Dendritic cell treated with granulocyte-macrophage colony-stimulating factor and Interleukin-4, amounts not matched to agents 40 ng/mL and 50 ng/mL, for 4 days (primary cell): ENCODE measurements at regions not wholly inside any gene's neighbourhood (a gene's known extent, or its start where the extent isn't known, plus 50 kb on each side); places are given as distances from the start of the nearest gene placed in this dataset.
"Not testable (repeated sequence)": the region's sequence is repeated elsewhere in the genome, so short reads cannot be mapped to it uniquely, and the experiment has no call there.

Experiments
- H3K27ac Mint-ChIP-seq: one replicate; pipeline ENCODE4 v1.8.0; 2022; ENCODE audit warnings: mild to moderate bottlenecking, mixed read lengths
- H3K27me3 Mint-ChIP-seq: one replicate; pipeline ENCODE4 v1.8.0; 2022; ENCODE audit warnings: mild to moderate bottlenecking, mixed read lengths
- H3K36me3 Mint-ChIP-seq: one replicate; pipeline ENCODE4 v1.8.0; 2022; ENCODE audit warnings: low read depth, mixed read lengths
- H3K4me1 Mint-ChIP-seq: one replicate; pipeline ENCODE4 v1.8.0; 2022; ENCODE audit warnings: low read depth, mixed read lengths
- H3K4me3 Mint-ChIP-seq: one replicate; pipeline ENCODE4 v1.8.0; 2022; ENCODE audit warnings: mild to moderate bottlenecking, moderate library complexity, mixed read lengths
- H3K9me3 Mint-ChIP-seq: one replicate; pipeline ENCODE4 v1.8.0; 2022; ENCODE audit warnings: mixed read lengths
- intact Hi-C: fragments of 100-400 bp; cut with micrococcal nuclease; formaldehyde crosslinking; loops from one replicate; pipeline ENCODE4 v1.15.0; 2022

DNA sequence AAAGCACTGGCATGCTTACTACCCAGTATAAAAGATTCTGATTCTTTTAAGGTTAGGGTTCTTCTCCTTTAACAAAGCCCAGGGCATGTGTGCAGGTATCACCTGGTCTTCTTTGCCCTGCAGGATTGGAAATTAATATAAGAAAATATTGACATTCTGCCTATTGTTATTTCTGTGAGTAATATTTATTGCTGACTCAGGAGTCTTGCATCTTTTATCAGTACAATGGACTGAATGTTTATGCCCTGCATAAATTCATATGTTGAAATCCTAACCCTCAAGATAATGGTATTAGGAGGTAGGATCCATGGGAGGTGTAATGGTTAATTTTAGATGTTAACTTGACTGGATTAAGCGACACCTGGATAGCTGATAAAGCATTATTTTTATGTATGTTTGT lies 189.0 kb downstream of the LRRC70 start:
- Mint-ChIP-seq H3K9me3 (no peaks in the 10 kb centered on the region), H3K27me3 (no peaks in the 10 kb centered on the region), H3K4me1 (no peaks in the 10 kb centered on the region), H3K4me3 (no peak overlapping the region), H3K36me3 (no peaks in the 10 kb centered on the region), H3K27ac (no peak overlapping the region)
- intact Hi-C loops: no loop called here

DNA sequence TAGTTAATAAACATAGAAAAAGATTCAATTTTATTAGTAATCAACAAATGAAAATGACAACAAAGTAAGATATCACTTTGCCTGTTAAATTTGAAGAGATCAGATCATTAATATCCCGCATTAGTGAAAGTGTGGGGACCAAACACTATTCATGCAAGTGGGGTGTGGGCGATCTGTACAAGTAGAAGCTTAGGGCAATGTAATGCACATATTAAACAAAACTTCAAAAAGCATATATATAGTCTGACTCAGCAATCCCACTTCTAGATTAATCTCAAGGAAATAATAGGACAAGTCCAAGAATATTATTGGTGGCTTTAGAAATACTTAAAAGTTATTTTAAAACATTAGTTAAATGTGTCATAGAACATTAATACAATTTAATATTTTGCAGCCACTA lies 188.5 kb downstream of the LRRC70 start:
- no peaks in the 10 kb centered on the region for H3K9me3 Mint-ChIP-seq
- no peaks in the 10 kb centered on the region for H3K36me3 Mint-ChIP-seq
- no peaks in the 10 kb centered on the region for H3K27me3 Mint-ChIP-seq
- intact Hi-C loops: no loop called here
- no peaks in the 10 kb centered on the region for H3K4me1 Mint-ChIP-seq
- H3K4me3 Mint-ChIP-seq: no peak overlapping the region
- H3K27ac Mint-ChIP-seq: no peak overlapping the region

DNA sequence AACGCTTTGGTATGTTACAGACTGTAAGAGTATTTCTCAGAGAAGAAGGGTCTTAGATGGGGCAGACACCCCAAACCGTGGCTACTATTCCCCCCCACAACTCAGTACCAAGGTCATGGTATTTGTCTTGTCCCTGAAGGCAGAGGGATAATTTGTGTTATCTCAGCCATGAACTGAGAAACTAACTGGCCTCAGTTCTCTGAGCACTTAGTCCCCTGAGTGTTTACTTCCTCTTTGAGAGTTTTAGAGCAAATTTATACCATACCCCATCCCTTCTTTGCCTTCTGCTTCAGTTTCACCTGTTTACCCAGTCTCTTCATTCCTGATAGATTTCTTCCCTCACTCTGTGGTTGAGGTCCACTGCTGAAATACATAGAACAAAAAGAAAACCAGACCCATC lies 183.9 kb downstream of the LRRC70 start:
- no peaks in the 10 kb centered on the region for H3K27me3 Mint-ChIP-seq
- no peak overlapping the region for H3K4me3 Mint-ChIP-seq
- no peaks in the 10 kb centered on the region for H3K36me3 Mint-ChIP-seq
- no peak overlapping the region for H3K27ac Mint-ChIP-seq
- no peaks in the 10 kb centered on the region for H3K9me3 Mint-ChIP-seq
- intact Hi-C loops: no loop called here
- no peaks in the 10 kb centered on the region for H3K4me1 Mint-ChIP-seq

DNA sequence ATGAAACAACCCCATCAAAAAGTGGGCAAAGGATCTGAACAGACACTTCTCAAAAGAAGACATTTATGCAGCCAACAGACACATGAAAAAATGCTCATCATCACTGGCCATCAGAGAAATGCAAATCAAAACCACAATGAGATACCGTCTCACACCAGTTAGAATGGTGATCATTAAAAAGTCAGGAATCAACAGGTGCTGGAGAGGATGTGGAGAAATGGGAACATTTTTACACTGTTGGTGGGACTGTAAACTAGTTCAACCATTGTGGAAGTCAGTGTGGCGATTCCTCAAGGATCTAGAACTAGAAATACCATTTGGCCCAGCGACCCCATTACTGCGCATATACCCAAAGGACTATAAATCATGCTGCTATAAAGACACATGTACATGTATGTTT lies 179.1 kb downstream of the LRRC70 start:
- H3K36me3 Mint-ChIP-seq, H3K27ac Mint-ChIP-seq, intact Hi-C loops, H3K27me3 Mint-ChIP-seq, H3K4me1 Mint-ChIP-seq, H3K4me3 Mint-ChIP-seq: not testable (repeated sequence)
- H3K9me3 Mint-ChIP-seq: peaks cover 11% of the 10 kb centered on the region

DNA sequence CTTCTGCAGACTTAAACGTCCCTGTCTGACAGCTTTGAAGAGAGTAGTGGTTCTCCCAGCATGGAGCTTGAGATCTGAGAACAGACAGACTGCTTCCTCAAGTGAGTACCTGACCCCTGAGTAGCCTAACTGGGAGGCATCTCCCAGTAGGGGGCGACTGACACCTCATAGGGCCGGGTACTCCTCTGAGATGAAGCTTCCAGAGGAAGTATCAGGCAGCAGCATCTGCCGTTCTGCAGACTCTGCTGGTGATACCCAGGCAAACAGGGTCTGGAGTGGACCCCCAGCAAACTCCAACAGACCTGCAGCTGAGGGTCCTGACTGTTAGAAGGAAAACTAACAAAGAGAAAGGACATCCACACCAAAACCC lies 174.4 kb downstream of the LRRC70 start:
- H3K27ac Mint-ChIP-seq, H3K27me3 Mint-ChIP-seq, H3K4me3 Mint-ChIP-seq, intact Hi-C loops, H3K36me3 Mint-ChIP-seq, H3K4me1 Mint-ChIP-seq: not testable (repeated sequence)
- peaks cover 16% of the 10 kb centered on the region for H3K9me3 Mint-ChIP-seq

DNA sequence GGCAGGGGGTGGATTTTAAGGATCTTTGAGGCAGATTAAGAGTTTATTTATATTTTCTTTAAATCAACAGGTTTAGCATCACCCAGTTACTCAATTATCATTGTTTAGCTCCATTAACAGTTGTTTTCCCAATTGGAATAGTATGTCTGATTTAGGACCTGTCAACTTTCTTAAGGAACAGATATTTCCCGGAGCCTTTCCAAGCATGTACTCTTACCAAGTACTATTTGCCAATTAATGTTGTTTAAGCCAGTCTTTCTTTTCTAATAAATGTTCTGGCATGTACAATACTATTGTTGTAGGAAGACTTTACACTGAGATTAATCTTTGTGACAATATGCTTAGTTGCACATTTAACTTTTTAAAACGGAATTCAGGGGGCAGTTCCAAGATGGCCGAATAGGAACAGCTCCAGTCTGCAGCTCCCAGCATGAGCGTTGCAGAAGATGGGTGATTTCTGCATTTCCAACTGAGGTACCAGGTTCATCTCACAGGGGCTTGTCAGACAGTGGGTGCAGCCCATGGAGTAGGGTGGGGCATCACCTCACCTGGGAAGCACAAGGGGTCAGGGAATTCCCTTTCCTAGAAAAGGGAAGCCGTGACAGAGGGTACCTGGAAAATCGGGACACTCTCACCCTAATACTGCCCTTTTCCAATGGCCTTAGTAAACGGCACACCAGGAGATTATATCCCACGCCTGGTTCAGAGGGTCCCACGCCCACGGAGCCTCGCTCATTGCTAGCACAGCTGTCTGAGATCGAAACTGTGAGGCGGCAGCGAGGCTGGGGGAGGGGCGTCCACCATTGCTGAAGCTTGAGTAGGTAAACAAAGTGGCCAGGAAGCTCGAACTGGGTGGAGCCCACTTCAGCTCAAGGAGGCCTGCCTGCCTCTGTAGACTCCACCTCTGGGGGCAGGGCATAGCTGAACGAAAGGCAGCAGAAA lies 173.7 kb downstream of the LRRC70 start:
- peaks cover 16% of the 10 kb centered on the region for H3K9me3 Mint-ChIP-seq
- H3K27me3 Mint-ChIP-seq, H3K4me1 Mint-ChIP-seq, H3K27ac Mint-ChIP-seq, intact Hi-C loops, H3K4me3 Mint-ChIP-seq, H3K36me3 Mint-ChIP-seq: not testable (repeated sequence)

DNA sequence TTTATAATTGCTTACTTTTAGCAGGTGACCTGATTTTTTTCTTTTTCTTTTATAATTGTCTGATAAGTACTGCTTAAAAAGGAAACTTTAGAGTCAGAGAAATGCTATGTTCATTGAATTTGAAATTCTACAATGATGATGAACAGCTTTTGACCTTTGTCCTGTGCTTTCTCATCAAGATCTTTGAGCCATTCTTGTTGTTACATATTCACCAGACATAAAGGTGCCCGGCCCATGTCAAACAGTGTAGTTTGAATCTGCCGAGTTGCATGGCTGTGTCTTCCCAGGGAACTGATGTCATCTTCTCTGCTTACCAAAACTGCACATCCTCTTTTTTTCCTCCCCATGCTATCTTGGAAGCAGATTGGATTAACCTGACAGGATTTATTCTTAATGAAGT lies 163.6 kb downstream of the LRRC70 start:
- Mint-ChIP-seq H3K27me3 (no peaks in the 10 kb centered on the region), H3K36me3 (no peaks in the 10 kb centered on the region), H3K4me3 (no peak overlapping the region), H3K4me1 (no peaks in the 10 kb centered on the region), H3K27ac (no peak overlapping the region), H3K9me3 (no peaks in the 10 kb centered on the region)
- intact Hi-C loops: no loop called here

DNA sequence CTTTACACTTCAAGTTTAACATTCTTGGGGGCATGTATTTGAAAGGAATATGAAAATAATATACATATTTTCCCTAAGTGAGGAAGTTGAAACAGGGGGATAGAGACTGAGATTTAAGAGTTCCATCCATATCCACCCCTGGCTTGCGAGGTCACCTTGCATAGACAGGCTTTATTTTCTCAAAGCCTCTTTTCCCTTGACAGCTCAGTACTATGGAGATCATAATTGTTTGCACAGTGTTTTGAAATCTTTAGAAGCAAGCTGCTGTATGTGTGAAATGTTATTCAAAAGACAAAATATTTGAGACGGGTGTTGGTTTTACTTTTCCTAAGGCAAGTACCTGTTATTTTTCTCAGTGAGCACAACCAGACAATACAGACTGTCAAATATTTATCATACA lies 163.1 kb downstream of the LRRC70 start:
- no peaks in the 10 kb centered on the region for H3K9me3 Mint-ChIP-seq
- no peaks in the 10 kb centered on the region for H3K27me3 Mint-ChIP-seq
- no peaks in the 10 kb centered on the region for H3K36me3 Mint-ChIP-seq

DNA sequence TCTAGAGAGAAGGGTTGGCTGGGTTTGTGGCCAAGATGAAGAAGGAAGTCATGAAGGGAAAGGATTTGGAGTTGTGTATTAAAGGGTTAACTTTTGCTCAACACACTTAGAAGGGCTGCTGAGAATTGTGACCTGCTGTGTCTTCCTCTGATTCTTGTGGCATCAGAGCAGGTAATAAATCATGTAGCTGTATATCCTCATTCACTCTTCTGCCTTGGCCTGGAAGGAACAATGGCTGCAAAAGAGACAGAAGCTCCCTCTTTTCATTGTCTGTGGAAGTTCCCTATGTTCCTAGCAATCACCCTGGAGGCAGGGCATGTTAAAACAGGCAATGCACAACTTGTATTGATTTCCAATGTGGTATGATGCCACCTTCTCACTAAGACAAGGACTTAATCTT lies 159.1 kb downstream of the LRRC70 start:
- intact Hi-C loops: no loop called here
- Mint-ChIP-seq H3K4me3 (no peak overlapping the region), H3K9me3 (peaks cover 9% of the 10 kb centered on the region), H3K27me3 (no peaks in the 10 kb centered on the region), H3K27ac (no peak overlapping the region), H3K4me1 (peaks cover 11% of the 10 kb centered on the region), H3K36me3 (peaks cover 5% of the 10 kb centered on the region)

More for the DNA sequence above, 163.1 kb downstream of the LRRC70 start:
- no peak overlapping the region for H3K4me3 Mint-ChIP-seq
- intact Hi-C loops: no loop called here
- no peak overlapping the region for H3K27ac Mint-ChIP-seq
- H3K4me1 Mint-ChIP-seq: no peaks in the 10 kb centered on the region

DNA sequence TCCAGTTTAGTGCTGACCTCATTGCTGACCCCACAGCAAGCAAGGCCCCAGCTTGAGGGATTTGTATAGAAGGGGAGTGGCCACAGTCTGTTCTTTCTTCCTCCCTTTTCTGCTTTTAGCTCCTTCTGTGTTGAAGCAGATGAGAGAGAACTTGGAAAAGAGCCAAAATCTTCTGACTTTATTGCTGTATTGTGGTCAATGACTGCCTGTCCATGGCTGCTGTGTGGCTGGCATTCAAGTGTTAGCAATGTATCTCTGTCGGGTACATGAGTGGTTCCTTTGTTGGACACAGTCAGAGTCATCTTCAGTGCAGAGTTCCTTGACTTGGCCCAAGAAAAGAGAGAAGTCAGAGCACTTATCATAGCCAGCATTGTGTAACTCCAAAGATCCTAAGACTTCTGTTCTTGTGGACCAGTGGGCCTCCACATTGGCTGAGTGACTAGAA lies 154.1 kb downstream of the LRRC70 start:
- Mint-ChIP-seq H3K27me3 (no peaks in the 10 kb centered on the region), H3K27ac (peak overlapping the region; percentile 86), H3K36me3 (peaks cover 5% of the 10 kb centered on the region), H3K9me3 (peaks cover 9% of the 10 kb centered on the region), H3K4me3 (no peak overlapping the region), H3K4me1 (peaks cover 47% of the 10 kb centered on the region)
- intact Hi-C loops: no loop called here

DNA sequence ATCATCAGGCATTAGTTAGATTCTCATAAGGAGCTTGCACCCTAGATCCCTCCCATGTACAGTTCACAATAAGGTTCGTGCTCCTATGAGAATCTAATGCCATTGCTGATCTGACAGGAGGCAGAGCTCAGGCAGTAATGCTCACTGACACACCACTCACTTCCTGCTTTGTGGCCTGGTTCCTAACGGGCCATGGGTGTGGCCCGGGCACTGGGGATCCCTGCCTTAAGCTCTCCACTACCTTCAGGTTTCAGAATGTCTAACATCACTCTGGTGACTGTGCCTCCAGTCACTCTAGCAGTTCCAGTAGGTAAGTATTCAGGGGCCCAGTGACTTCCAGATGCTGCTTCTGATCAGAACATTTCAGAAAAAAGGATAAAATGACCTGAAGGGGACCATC lies 152.4 kb downstream of the LRRC70 start:
- peaks cover 5% of the 10 kb centered on the region for H3K36me3 Mint-ChIP-seq

DNA sequence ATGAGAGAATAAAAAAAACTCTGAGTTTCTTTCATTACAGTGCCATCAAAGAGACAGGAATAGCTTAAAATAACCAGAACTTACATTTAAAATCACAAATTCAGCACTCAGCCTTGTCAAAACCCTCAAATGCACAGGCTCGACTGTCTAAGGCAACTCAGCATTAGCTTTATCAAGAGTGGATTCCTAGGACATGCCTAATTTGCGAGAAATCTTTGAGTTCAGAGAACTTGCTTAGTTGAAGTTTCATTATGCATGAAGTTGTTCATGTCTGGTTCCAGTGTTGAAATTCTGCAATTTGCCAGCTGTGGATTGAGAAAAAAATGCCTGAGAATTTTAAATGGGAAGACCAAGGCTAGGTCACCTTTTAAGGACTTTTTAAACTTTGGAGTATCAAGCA lies 151.1 kb downstream of the LRRC70 start:
- Mint-ChIP-seq H3K4me3 (no peak overlapping the region), H3K27ac (no peak overlapping the region), H3K36me3 (peaks cover 5% of the 10 kb centered on the region), H3K4me1 (peaks cover 51% of the 10 kb centered on the region), H3K9me3 (peaks cover 7% of the 10 kb centered on the region), H3K27me3 (no peaks in the 10 kb centered on the region)
- intact Hi-C loops: loop anchor here (5.0 kb wide), 1 partner anchor 37 kb away; no protein-coding TSS in a partner anchor

More for the DNA sequence above, 152.4 kb downstream of the LRRC70 start:
- H3K27ac Mint-ChIP-seq: peak overlapping the region; percentile 57
- intact Hi-C loops: no loop called here
- H3K4me3 Mint-ChIP-seq: no peak overlapping the region
- peaks cover 51% of the 10 kb centered on the region for H3K4me1 Mint-ChIP-seq
- no peaks in the 10 kb centered on the region for H3K27me3 Mint-ChIP-seq
- H3K9me3 Mint-ChIP-seq: peaks cover 9% of the 10 kb centered on the region

DNA sequence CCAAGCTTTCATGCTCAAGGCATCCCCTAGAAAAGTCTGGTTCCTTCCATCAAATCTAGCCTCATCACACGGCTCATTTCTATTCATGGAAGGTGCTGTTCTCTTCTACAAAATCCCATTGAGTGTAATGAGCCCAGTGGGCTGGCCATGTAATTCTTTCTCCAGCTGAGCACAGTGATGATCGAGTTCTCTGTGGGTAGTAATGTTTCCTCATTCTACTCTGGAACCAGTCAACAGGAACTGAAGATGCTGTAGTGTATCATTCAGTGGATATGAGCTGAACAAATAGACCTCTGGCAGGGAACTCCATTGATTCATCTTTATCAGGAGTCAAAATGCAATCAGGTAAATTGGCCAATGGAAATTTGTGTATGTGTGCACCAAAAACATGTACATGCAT lies 149.2 kb downstream of the LRRC70 start:
- Mint-ChIP-seq H3K4me3 (no peak overlapping the region), H3K27ac (no peak overlapping the region), H3K36me3 (no peaks in the 10 kb centered on the region), H3K9me3 (no peaks in the 10 kb centered on the region), H3K4me1 (peaks cover 41% of the 10 kb centered on the region), H3K27me3 (no peaks in the 10 kb centered on the region)
- intact Hi-C loops: loop anchor here (5.0 kb wide), 1 partner anchor 36 kb away; no protein-coding TSS in a partner anchor

DNA sequence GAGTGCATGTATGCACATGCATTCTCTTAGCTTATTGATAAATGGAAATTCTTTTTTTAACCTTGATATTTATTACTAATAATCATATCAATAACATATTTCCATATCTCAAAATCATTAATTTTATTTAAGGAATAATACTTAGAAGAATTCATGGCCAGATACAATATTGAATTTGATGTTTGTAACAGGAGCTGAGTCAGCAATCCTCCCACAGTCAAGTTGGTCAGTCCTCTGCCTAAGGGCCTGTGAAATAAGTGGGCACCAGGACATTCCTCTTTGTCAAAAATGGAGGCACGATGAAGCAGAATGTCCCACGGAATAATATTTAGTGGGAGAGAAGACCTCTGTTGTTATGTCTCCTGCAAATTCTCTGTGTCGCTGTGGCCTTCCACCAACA lies 148.6 kb downstream of the LRRC70 start:
- Mint-ChIP-seq H3K27me3 (no peaks in the 10 kb centered on the region), H3K27ac (no peak overlapping the region), H3K4me3 (no peak overlapping the region), H3K36me3 (no peaks in the 10 kb centered on the region), H3K9me3 (no peaks in the 10 kb centered on the region), H3K4me1 (peaks cover 34% of the 10 kb centered on the region)
- intact Hi-C loops: loop anchor here (5.0 kb wide), 1 partner anchor 35 kb away; no protein-coding TSS in a partner anchor

DNA sequence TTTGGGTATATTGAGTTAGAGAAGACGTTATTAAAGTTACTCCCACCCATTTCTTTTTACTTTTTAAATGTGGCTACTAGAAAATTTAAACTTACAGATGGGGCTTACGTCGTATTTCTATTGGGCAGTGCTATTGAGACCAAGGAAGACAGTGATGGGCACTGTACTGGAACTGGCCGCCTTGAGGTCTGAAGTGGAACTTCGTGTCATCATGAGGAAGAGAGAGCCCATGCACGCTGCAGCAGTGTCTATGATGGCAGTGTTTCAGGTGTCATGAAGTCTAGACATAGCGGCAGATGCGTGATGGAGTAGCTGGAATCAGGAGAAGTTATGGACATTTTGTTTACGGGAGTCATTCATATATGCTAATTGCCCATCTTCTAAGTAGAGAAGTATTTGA lies 143.7 kb downstream of the LRRC70 start:
- H3K9me3 Mint-ChIP-seq: no peaks in the 10 kb centered on the region
- H3K27me3 Mint-ChIP-seq: no peaks in the 10 kb centered on the region
- H3K36me3 Mint-ChIP-seq: no peaks in the 10 kb centered on the region
- intact Hi-C loops: no loop called here
- H3K4me1 Mint-ChIP-seq: peaks cover 15% of the 10 kb centered on the region
- no peak overlapping the region for H3K27ac Mint-ChIP-seq
- no peak overlapping the region for H3K4me3 Mint-ChIP-seq
